ENCODE measurements at regions not wholly inside any gene's neighbourhood (a gene's known extent, or its start where the extent isn't known, plus 50 kb on each side); places are given as distances from the start of the nearest gene placed in this dataset.
"Not testable (repeated sequence)": the region's sequence is repeated elsewhere in the genome, so short reads cannot be mapped to it uniquely, and the experiment has no call there.

DNA sequence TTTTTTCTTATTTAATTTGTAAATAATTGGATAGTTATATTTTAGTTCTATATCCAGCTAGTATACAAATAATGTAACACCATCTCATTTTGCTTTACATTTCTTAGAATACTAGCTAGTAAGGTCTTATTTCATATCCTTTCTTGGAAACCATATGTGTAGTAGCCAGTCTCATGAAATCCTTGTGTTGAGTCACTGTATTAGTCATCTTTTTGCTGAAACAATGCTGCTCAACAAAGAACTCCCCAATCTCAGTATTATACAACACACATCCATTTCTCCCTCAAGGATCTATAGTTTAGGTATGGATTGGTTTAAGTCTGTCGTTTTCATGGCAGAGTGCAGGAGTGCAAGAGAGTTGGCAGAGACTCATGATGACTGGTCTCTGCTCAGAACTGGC lies 55.6 kb upstream of the NBPF26 start:
- TF ChIP-seq, protein P1, sequence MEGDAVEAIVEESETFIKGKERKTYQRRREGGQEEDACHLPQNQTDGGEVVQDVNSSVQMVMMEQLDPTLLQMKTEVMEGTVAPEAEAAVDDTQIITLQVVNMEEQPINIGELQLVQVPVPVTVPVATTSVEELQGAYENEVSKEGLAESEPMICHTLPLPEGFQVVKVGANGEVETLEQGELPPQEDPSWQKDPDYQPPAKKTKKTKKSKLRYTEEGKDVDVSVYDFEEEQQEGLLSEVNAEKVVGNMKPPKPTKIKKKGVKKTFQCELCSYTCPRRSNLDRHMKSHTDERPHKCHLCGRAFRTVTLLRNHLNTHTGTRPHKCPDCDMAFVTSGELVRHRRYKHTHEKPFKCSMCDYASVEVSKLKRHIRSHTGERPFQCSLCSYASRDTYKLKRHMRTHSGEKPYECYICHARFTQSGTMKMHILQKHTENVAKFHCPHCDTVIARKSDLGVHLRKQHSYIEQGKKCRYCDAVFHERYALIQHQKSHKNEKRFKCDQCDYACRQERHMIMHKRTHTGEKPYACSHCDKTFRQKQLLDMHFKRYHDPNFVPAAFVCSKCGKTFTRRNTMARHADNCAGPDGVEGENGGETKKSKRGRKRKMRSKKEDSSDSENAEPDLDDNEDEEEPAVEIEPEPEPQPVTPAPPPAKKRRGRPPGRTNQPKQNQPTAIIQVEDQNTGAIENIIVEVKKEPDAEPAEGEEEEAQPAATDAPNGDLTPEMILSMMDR (IDR thresholded peaks at IDR 0.05) = not testable (repeated sequence)
- TF ChIP-seq POLR2A, POLR2AphosphoS5, EP300 (IDR thresholded peaks at IDR 0.05): not testable (repeated sequence)

Data from sigmoid colon (tissue), 4 donors.